Right lobe of liver (tissue), 6 donors: ENCODE measurements at regions not wholly inside any gene's neighbourhood (a gene's known extent, or its start where the extent isn't known, plus 50 kb on each side); places are given as distances from the start of the nearest gene placed in this dataset.
A peak's percentile ranks its signal among the peaks of the same experiment; 100 is the strongest.

Experiments used
- ATAC-seq, 4 donors: fragments of 200-7000 bp; cut with Tn5 transposase; one replicate each; pipeline ENCODE4 v1.9.1; 2020; ENCODE audit warnings: mild to moderate bottlenecking in 4 of 4, moderate library complexity in 4 of 4
- DNase-seq, 3 donors: peaks; one replicate each; pipeline ENCODE4 v3.0.0-alpha.2; 2020
- H3K27ac ChIP-seq, 3 donors: fragments of 200-600 bp; one replicate each; pipeline ENCODE4 v1.8.0; 2022
- H3K27me3 ChIP-seq, 2 donors: fragments of 200-600 bp; one replicate each; pipeline ENCODE4 v1.8.0; 2022
- H3K36me3 ChIP-seq, 4 donors: fragments of 200-600 bp; sonication (generic) in 1 of 4; one replicate each; pipeline versions ENCODE4 v1.5.1 to v1.8.0; 2017 to 2022; ENCODE audit warnings: control low read depth in 1 of 4
- H3K4me1 ChIP-seq, 4 donors: fragments of 200-600 bp; sonication (generic) in 1 of 4; one replicate each; pipeline versions ENCODE4 v1.5.1 to v1.8.0; 2017 to 2022; ENCODE audit warnings: control low read depth in 1 of 4
- H3K4me3 ChIP-seq, 3 donors: fragments of 200-600 bp; one replicate each; pipeline ENCODE4 v1.8.0; 2022
- H3K9me3 ChIP-seq, 4 donors: fragments of 200-600 bp; sonication (generic) in 1 of 4; one replicate each; pipeline versions ENCODE4 v1.5.1 to v1.8.0; 2017 to 2022; ENCODE audit warnings: control low read depth in 1 of 4
- POLR2A ChIP-seq: fragments of 450-650 bp; IDR thresholded peaks from one replicate; pipeline ENCODE4 v1.6.1; 2017; ENCODE audit warnings: antibody characterized with exemption, mild to moderate bottlenecking
- WGBS: methylation state at CpG from one replicate; pipeline ENCODE4 v1.1.6; 2018; ENCODE audit warnings: low coverage, low lambda C conversion rate; ENCODE audit not compliant: insufficient coverage; ENCODE audit errors: missing lambda C conversion rate; 5-methylcytosine and 5-hydroxymethylcytosine counted together
- intact Hi-C, 2 donors: fragments of 100-400 bp; cut with DNase I; formaldehyde crosslinking; loops; one replicate each; pipeline versions ENCODE4 v1.11.2 to v1.14.1; 2022
- TF ChIP-seq, protein P1 (sequence below), 4 donors: fragments of 200-600 bp in 3 of 4; fragments of 450-650 bp in 1 of 4; IDR thresholded peaks; one replicate each; pipeline versions ENCODE4 v1.5.1 to v1.8.0; 2016 to 2022; ENCODE audit warnings: antibody characterized with exemption in 4 of 4, mild to moderate bottlenecking in 2 of 4
- donor health status: DM: no; HTN: yes; CAD: no.
- donor health status: DM: no; HTN: no; CAD: no.
- donor health status: DM: no; HTN: no; CAD: no.
- donor health status: DM: no; HTN: yes; CAD: no.
- donor health status: DM: no; HTN: yes; CAD: no.

DNA sequence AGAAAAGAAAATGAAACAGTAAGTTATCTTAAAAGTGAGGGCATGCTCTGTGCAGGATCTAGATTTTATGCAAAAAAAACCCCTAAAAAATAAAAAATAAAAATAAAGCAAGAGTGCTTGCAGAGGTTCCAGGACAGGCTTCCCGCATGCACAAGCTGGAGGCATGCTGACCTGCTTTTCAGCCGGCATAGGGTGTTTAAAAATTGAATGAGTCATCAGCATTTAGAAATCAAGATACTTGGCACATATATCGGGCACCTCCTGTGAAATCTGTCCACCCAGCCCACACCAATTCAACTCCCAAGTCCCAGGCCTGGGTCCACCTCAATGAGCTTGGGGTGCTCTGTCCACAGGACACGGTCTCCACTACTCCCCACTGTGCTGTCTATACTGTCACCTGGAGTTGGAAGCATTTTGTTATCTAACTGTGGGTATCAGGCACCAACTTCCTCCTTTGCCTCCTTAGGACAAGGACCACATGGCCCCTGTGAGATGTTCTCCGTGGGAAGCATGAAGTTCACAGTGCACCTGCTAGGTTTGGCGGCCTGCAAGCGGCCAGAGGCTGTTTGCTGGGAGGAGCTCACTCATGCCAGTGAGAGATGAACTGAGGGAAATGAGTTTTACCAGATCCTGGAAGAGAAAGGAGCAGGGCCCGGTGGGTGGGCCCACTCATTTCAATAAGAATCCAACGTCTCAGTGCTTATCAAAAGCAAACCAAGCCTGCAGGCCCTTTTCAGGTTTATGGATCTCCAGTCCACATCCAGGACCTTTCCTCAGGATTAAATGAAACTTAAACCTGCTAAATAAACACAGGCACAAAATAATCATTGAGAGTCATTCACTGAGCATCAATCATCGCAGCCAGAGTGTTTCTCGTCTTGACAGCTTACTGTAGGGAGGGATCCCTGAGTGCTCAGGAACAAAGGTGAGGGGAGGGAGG lies 121.1 kb downstream of the FOXA2 start:
- intact Hi-C loops, result loop anchor here (10.0 kb wide), 1 partner anchor 122 kb away; the partner anchor contains the start of gene FOXA2 (in 2 of the 2)
- ATAC-seq (peak; percentile 32 to 55 (median 44)), DNase-seq (peak in 2 of 3 donors; percentile 50 to 54)
- no peaks in the 10 kb centered on the region for H3K9me3 ChIP-seq
- no peaks in the 10 kb centered on the region for H3K36me3 ChIP-seq
- WGBS, result 25% methylated on average over 9 of the region's 11 CpGs
- H3K27me3 ChIP-seq, result no peaks in the 10 kb centered on the region
- H3K4me3 ChIP-seq, result no peak overlapping the region
- peak overlapping the region; percentile 68 to 93 (median 71) for H3K27ac ChIP-seq
- no peak for TF ChIP-seq POLR2A
- TF ChIP-seq, protein P1, sequence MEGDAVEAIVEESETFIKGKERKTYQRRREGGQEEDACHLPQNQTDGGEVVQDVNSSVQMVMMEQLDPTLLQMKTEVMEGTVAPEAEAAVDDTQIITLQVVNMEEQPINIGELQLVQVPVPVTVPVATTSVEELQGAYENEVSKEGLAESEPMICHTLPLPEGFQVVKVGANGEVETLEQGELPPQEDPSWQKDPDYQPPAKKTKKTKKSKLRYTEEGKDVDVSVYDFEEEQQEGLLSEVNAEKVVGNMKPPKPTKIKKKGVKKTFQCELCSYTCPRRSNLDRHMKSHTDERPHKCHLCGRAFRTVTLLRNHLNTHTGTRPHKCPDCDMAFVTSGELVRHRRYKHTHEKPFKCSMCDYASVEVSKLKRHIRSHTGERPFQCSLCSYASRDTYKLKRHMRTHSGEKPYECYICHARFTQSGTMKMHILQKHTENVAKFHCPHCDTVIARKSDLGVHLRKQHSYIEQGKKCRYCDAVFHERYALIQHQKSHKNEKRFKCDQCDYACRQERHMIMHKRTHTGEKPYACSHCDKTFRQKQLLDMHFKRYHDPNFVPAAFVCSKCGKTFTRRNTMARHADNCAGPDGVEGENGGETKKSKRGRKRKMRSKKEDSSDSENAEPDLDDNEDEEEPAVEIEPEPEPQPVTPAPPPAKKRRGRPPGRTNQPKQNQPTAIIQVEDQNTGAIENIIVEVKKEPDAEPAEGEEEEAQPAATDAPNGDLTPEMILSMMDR (IDR thresholded peaks at IDR 0.05), result no peak
- peaks cover 0 to 77% (median 35%) of the 10 kb centered on the region in 4 donors for H3K4me1 ChIP-seq

DNA sequence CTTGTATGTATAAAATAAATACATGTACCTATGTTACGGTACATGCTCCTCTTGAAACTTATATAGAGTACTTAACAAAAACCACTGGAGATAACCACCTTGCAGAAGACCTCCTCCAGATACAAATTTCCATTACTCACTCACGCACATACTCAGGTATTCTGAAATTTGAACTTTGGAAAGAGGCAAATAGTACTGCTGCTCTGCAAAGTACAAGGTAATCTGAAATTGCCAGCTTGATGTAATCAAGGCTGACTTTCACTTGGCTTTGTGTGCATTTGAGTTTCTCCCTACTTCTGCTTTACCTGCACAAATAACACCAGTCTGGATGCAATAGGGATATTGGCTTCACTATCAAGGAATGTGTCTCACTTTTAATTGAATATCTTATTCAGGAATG lies 123.6 kb downstream of the FOXA2 start:
- ATAC-seq (peak; percentile 37 to 55 (median 52)), DNase-seq (no peak)
- H3K27ac ChIP-seq, result peak overlapping the region in 2 of 3 donors; percentile 66 to 93

DNA sequence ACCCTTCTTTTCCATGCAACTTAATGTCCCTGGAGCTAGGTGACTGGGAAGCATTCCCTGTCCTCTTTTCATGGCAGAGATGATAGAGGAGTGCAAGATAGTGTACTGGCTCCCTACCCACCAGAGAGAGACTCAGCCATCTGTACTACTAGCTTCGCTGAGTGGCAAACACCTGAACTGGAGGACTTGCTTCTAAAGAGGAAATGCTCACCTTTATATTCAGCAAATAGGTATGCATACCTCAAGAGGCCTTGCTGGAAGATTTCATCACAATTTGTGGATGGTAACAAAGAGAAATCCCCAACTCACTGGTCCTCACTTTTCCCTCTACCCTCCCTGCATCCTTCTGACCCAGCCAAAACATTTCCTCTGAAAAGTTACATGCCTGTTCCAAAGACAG lies 124.1 kb downstream of the FOXA2 start:
- 100% methylated on average over 1 of the region's 1 CpG for WGBS
- Histone ChIP-seq H3K9me3 (no peaks in the 10 kb centered on the region), H3K4me1 (peaks cover 0 to 55% (median 23%) of the 10 kb centered on the region in 4 donors), H3K4me3 (no peak overlapping the region), H3K27ac (peak overlapping the region in 2 of 3 donors; percentile 66 to 93), H3K27me3 (no peaks in the 10 kb centered on the region), H3K36me3 (no peaks in the 10 kb centered on the region)
- intact Hi-C loops, result loop anchor here (10.0 kb wide), 1 partner anchor 125 kb away; the partner anchor contains the start of gene FOXA2 (in 2 of the 2)
- no peak for TF ChIP-seq POLR2A
- ATAC-seq, result no peak
- no peak for DNase-seq

More for the DNA sequence above, 123.6 kb downstream of the FOXA2 start:
- peaks cover 0 to 59% (median 24%) of the 10 kb centered on the region in 4 donors for H3K4me1 ChIP-seq
- H3K36me3 ChIP-seq, result no peaks in the 10 kb centered on the region
- no peaks in the 10 kb centered on the region for H3K9me3 ChIP-seq
- H3K27me3 ChIP-seq, result no peaks in the 10 kb centered on the region
- intact Hi-C loops, result loop anchor here (10.0 kb wide), 1 partner anchor 124 kb away; the partner anchor contains the start of gene FOXA2 (in 2 of the 2)
- no peak overlapping the region for H3K4me3 ChIP-seq
- WGBS, result 55% methylated on average over 2 of the region's 2 CpGs
- TF ChIP-seq, protein P1 (IDR thresholded peaks at IDR 0.05), result no peak
- TF ChIP-seq POLR2A, result no peak

DNA sequence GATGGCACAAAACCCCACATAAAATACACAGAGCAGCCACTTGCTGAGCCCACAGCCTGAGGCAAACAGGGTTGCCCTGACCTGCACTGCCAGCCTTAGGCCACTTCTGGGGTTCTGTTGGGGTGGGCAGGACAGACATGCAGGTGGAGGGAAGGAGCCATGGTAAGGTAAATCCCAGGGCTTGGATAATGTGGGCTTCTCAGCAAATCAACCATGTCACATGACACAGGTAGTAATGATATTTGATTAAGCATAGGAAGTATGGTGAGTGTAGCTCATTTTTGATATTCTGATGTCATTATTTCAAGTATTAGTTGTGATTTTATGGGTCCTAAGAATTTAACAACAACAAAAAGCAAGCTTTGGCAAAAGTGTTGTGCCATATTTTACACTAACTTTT lies 124.6 kb downstream of the FOXA2 start:
- no peaks in the 10 kb centered on the region for H3K36me3 ChIP-seq
- peaks cover 0 to 50% (median 20%) of the 10 kb centered on the region in 4 donors for H3K4me1 ChIP-seq
- intact Hi-C loops, result loop anchor here (10.0 kb wide), 1 partner anchor 125 kb away; the partner anchor contains the start of gene FOXA2 (in 2 of the 2)

More for the DNA sequence above, 124.6 kb downstream of the FOXA2 start:
- no peaks in the 10 kb centered on the region for H3K9me3 ChIP-seq
- no peaks in the 10 kb centered on the region for H3K27me3 ChIP-seq
- no peak for ATAC-seq
- peak overlapping the region in 1 of 3 donors; percentile 93 for H3K27ac ChIP-seq
- no peak overlapping the region for H3K4me3 ChIP-seq
- no peak for DNase-seq
- TF ChIP-seq, protein P1 (IDR thresholded peaks at IDR 0.05), result no peak
- TF ChIP-seq POLR2A, result no peak
